HG03196 (cell line): ENCODE measurements at regions not wholly inside any gene's neighbourhood (a gene's known extent, or its start where the extent isn't known, plus 50 kb on each side); places are given as distances from the start of the nearest gene placed in this dataset.

Experiments
- ATAC-seq: cut with Tn5 transposase; IDR thresholded peaks from one replicate; pipeline ENCODE4 v1.9.1; 2021; ENCODE audit not compliant: unreplicated experiment

DNA sequence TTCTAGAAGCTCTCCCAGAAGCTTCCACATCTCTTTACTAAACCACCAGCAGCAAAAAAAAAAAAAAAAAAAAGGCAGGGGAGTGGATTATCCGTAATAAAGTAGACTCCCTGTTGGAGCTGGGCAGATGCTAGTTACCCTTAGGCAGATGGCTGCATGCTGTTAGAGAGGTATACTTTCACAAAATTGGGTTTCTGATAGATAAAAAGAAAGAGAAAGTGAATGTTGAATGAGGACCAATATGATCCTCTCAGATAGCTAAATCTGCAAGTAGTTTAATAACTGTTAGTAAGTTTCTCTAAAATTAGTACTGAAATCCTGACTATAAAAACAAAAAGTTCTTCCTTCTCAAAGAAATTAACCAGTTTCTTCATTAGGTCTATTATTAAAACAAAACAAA lies 195.4 kb downstream of the ANAPC10 start:
- ATAC-seq, result peak; percentile 47

DNA sequence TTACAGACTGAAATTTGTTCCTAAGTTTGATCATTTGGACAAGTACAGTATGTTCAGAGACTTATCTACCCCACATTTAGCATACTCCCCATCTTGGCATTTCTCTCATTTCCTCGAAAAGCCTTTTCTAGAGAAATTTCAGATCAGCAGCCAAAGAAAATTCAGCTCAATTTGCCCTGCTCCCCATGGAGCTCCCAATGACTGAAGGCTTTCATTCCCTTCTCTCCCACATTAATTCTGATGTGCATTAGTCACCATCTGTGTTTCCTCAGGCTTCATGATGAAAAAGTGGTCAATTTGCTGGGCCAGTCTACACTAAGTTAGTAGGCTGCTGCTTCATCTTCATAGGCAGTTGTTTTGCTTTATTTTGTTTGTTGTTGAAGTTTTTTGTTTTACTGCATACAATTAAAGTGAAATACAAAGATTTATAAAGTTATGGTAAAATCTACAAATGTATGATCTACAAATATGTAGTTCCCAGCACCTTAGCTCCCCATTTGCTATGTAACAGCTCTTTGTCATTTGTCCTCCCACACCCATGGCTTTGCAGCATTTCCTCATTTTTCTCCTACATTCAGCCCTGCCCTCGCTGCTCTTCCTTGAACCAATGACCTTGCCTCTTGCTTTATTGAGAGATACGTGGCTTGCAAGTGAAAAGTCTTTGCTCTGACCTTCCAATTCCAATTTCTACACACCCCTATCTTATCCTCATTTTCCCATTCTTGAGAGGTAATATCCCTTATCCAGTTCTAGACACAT lies 193.9 kb downstream of the ANAPC10 start:
- no peak for ATAC-seq

DNA sequence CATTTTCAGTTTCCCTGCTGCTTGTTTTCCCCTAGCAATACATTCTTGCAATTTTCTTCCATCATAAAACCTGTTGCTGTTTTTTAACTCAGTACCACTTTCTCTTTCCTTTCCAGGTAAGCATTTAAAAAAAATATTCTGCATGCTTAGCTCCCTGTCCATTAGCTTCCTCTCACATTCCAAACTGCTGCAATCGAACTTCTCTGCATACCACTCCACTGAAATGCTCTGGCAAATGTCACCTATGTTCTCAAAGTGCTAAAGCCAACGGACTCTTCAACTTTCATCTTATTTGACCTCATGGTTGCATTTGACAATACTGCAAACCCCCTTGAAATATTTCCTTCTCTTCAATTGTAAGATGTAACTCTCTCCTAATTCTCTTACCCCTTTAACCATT lies 192.7 kb downstream of the ANAPC10 start:
- ATAC-seq, result no peak

DNA sequence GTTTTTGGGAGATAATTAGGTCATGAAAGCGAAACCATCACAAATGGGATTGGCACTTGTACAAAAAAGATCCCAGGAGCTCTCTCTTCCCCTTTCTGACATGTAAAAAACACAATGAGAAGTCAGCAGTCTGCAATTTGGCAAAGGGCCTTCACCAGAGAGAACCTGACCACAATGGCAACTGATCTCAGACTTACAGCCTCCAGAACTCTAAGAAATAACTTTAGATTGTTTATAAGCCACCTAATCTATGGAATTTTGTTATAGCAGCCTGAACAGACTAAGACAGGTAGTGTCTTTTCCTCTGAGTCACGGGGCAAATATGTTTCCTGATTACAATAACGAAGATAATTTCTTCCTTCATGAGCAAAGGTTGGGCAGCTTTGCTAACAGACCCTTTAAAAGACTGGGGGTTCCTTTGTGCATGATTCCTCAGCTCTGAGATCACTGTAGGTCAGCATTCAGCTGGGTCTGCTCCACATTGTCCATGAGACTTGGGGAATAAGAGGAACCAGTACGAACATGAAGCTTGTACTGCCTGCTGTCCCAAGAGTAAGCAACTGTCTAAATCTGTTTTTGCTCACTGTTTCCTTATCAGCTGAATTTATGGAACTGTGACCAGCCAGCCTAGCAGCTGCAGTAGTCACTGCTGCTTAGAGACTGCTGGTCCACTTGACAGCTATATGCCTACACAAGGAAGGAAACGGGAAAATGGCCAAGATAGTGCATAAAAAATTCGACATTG lies 191.6 kb downstream of the ANAPC10 start:
- ATAC-seq, result no peak

DNA sequence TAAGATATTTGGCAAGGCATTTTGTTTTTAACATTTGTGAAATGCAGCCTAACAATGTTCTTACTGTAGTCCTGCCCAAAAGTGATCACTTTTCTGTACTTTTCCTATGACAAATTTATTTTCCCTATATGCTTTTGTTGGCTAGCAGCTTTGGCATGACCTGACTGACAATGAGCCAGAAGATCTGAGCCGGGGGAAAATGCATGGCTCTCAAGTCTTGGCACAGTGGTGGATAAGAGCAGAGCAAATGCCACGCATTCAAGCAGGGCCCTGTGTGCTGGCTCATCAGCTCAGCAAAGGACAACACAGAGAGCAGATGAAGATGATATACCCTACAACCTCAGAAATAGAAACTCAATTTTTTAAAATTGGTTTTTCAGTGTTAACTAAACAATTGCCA lies 187.3 kb downstream of the ANAPC10 start:
- no peak for ATAC-seq
